ENCODE measurements at regions not wholly inside any gene's neighbourhood (a gene's known extent, or its start where the extent isn't known, plus 50 kb on each side); places are given as distances from the start of the nearest gene placed in this dataset.

DNA sequence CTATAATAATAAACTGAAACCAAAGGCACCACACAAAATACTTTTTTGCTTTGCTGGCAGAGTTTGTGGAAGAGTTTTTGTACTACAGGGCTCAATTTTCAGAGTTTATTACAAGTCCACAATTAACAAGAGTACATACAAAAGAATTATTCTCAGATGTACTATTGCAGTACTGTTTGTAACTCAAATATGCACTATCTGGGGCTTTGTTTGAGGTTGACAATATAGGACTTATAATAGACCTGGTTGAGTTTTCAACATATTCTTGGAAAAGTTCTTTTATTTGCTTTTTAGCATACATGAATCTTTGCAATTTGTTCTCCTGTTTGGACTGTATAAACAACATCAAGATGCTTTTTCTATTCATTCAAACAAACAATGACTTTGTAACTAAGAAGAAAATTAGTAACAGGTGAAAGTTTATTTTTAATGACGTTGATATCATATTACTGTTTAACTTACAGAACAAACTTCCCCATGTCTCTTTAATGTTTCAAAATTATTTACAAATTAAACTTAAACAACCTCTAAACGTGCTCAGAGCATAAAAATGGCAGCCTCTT is 407.4 kb upstream of the PRICKLE1 start:
- peak overlapping the region; percentile 66 for H3K27ac ChIP-seq
- TF ChIP-seq, protein P1, sequence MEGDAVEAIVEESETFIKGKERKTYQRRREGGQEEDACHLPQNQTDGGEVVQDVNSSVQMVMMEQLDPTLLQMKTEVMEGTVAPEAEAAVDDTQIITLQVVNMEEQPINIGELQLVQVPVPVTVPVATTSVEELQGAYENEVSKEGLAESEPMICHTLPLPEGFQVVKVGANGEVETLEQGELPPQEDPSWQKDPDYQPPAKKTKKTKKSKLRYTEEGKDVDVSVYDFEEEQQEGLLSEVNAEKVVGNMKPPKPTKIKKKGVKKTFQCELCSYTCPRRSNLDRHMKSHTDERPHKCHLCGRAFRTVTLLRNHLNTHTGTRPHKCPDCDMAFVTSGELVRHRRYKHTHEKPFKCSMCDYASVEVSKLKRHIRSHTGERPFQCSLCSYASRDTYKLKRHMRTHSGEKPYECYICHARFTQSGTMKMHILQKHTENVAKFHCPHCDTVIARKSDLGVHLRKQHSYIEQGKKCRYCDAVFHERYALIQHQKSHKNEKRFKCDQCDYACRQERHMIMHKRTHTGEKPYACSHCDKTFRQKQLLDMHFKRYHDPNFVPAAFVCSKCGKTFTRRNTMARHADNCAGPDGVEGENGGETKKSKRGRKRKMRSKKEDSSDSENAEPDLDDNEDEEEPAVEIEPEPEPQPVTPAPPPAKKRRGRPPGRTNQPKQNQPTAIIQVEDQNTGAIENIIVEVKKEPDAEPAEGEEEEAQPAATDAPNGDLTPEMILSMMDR (conservative IDR thresholded peaks at IDR 0.05): no peak

DNA sequence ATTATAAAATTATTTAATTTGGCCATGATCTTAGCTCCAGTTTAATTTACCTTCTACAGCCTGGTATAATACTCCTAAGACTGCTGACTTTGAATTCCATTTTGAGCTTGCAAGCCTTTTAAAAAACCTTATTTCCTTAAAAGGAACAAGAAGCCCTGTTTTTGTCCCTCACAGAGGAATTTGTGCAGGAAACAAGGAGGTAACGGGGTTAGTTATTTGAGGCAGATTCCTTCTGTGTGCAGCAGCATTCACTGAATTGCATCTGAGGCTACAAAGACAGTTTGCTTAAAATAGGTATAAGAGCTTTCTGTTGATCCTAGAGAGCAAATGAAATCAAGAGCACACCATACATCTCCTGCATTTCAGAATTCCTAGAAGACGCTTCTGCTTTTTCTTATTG is 403.3 kb upstream of the PRICKLE1 start:
- H3K27ac ChIP-seq: no peak overlapping the region
- TF ChIP-seq, protein P1 (conservative IDR thresholded peaks at IDR 0.05): no peak

DNA sequence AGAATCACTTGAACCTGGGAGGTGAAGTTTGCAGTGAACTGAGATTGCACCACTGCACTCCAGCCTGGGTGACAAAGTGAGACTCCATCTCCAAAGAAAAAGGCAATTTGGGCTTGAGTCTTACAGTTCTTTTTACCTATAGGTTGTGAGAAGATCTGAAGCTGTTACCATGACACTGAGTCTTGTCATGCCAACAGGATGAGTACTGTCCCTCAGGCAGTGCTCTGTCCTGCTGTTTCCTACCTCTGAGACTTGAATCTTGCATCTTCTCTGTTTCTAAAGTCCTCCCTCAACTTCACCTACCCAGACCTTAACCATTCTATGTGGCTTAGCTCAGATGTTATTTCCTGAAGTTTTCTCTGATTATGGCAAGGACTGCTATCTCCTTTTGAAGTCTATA is 400.8 kb upstream of the PRICKLE1 start:
- TF ChIP-seq, protein P1 (conservative IDR thresholded peaks at IDR 0.05): no peak
- H3K27ac ChIP-seq: no peak overlapping the region

DNA sequence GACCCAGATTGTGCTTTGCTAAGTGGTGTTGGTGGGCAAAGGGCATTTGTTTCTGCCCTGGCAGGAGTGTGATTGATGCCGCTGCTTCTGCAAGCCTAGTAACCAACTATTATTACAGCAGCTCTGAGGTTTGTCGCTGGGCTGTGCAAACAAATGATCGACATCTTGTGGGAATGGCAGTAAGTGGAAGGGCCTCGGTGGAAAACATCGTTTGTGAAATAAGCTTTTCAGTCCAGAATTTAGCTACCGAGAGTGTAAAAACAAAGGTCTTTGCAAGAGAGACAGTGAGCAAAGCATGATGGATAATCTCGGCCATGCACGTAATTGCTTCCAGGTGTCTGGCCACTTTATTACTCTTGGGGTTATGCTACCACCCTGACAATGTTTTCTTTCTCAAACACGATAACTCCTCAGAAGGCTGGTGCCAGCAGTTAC is 397.7 kb upstream of the PRICKLE1 start:
- TF ChIP-seq, protein P1 (conservative IDR thresholded peaks at IDR 0.05): no peak

DNA sequence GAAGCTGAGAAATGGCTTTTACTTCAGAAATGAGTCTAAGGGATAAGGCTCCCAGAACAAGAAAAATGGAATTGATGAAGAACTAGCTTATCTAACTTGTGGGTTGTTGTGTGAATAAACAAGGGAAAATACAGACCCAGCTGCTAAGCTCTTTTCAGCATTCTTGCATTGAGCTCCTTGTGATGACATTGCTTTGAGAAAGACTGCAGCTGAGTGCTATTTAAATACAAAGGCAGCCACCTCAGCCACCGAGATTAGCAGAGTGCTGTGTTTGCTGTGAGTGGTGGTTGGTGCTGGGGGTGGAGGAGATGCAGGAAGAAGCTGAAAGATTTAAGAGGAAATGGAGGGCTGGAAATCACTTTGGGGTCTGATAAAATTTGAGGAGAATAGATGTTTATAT is 396.0 kb upstream of the PRICKLE1 start:
- TF ChIP-seq, protein P1 (conservative IDR thresholded peaks at IDR 0.05): no peak
- no peak overlapping the region for H3K27ac ChIP-seq

More for the DNA sequence above, 397.7 kb upstream of the PRICKLE1 start:
- H3K27ac ChIP-seq: no peak overlapping the region

DNA sequence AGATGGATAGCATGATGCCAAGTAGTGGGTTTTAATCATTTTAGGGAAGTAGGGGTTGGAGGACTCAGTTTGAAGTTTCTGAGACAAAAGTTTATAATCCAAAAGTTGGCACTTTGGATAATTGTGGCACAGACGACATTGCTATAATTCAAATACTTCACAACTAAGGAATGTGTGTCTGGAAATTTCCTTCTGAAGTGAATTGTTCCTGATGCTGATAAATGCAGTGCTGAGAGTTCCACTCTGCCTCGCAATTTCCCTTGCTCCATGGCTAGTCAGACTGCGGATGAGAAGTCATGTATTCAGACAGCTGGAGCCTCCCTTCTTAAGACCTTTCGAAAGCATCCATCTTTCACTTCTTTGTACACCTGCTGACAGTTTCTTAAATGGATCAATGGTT is 393.3 kb upstream of the PRICKLE1 start:
- H3K27ac ChIP-seq: no peak overlapping the region
- TF ChIP-seq, protein P1 (conservative IDR thresholded peaks at IDR 0.05): no peak

DNA sequence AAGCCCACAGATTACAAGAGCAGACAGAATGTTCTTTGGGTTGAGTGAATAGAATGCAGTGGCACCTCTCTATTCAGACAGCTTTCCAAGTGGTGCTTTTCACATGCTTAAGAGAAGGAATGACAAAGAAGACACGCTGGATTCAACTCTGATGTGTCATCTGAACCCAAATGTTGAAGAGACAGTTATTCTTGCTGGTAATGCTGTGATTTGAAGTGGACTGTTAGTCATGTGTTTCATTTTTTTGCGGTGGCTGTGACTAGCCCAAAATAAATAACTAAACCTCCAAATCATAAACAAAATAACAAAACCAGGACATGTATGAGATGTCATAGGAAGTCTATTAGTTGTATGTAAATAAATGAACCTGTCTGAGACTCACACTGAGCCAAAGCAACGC is 391.8 kb upstream of the PRICKLE1 start:
- no peak overlapping the region for H3K27ac ChIP-seq
- TF ChIP-seq, protein P1 (conservative IDR thresholded peaks at IDR 0.05): no peak
